Osteocyte (in vitro differentiated cells): ENCODE measurements at regions not wholly inside any gene's neighbourhood (a gene's known extent, or its start where the extent isn't known, plus 50 kb on each side); places are given as distances from the start of the nearest gene placed in this dataset.

ENCODE experiments used
- DNase-seq: peaks from one replicate; pipeline ENCODE4 v3.0.0; 2021; ENCODE audit warnings: mixed read lengths; ENCODE audit not compliant: unreplicated experiment; ENCODE audit errors: extremely low spot score
- H3K27ac Mint-ChIP-seq: one replicate; pipeline ENCODE4 v1.8.0; 2021; ENCODE audit warnings: mild to moderate bottlenecking, mixed read lengths; ENCODE audit not compliant: unreplicated experiment
- H3K27me3 Mint-ChIP-seq: one replicate; pipeline ENCODE4 v1.8.0; 2021; ENCODE audit warnings: mixed read lengths; ENCODE audit not compliant: unreplicated experiment
- H3K36me3 Mint-ChIP-seq: one replicate; pipeline ENCODE4 v1.8.0; 2021; ENCODE audit warnings: mixed read lengths; ENCODE audit not compliant: unreplicated experiment
- H3K4me1 Mint-ChIP-seq: one replicate; pipeline ENCODE4 v1.8.0; 2021; ENCODE audit warnings: mixed read lengths; ENCODE audit not compliant: unreplicated experiment
- H3K4me3 Mint-ChIP-seq: one replicate; pipeline ENCODE4 v1.8.0; 2021; ENCODE audit warnings: mild to moderate bottlenecking, moderate library complexity, mixed read lengths; ENCODE audit not compliant: unreplicated experiment
- H3K9me3 Mint-ChIP-seq: one replicate; pipeline ENCODE4 v1.8.0; 2021; ENCODE audit warnings: mixed read lengths; ENCODE audit not compliant: unreplicated experiment
- CTCF ChIP-seq: fragments of 200-600 bp; sonication (generic); IDR thresholded peaks from 2 replicates; pipeline ENCODE4 v1.5.0; 2021; ENCODE audit warnings: antibody characterized with exemption, mild to moderate bottlenecking, moderate library complexity

GRCh38 chr13:104389691-104390090 is 1323.5 kb upstream of the SLC10A2 start:
- peaks cover 4% of the 10 kb centered on the region for H3K4me1 Mint-ChIP-seq
- H3K27me3 Mint-ChIP-seq = no peaks in the 10 kb centered on the region
- H3K36me3 Mint-ChIP-seq = peaks cover 2% of the 10 kb centered on the region
- no peak for TF ChIP-seq CTCF
- no peak for DNase-seq
- peaks cover 7% of the 10 kb centered on the region for H3K9me3 Mint-ChIP-seq
- H3K4me3 Mint-ChIP-seq = no peak overlapping the region
- no peak overlapping the region for H3K27ac Mint-ChIP-seq

GRCh38 chr13:104387510-104387909 is 1321.3 kb upstream of the SLC10A2 start:
- H3K36me3 Mint-ChIP-seq = peaks cover 2% of the 10 kb centered on the region
- no peaks in the 10 kb centered on the region for H3K27me3 Mint-ChIP-seq
- peaks cover 4% of the 10 kb centered on the region for H3K4me1 Mint-ChIP-seq
- no peak overlapping the region for H3K27ac Mint-ChIP-seq
- no peak for TF ChIP-seq CTCF
- DNase-seq = no peak
- H3K9me3 Mint-ChIP-seq = peaks cover 7% of the 10 kb centered on the region
- H3K4me3 Mint-ChIP-seq = no peak overlapping the region

GRCh38 chr13:104385404-104385803 is 1319.2 kb upstream of the SLC10A2 start:
- H3K27me3 Mint-ChIP-seq = no peaks in the 10 kb centered on the region
- peaks cover 4% of the 10 kb centered on the region for H3K4me1 Mint-ChIP-seq
- TF ChIP-seq CTCF = no peak
- H3K27ac Mint-ChIP-seq = no peak overlapping the region
- no peak for DNase-seq
- H3K4me3 Mint-ChIP-seq = no peak overlapping the region
- peaks cover 2% of the 10 kb centered on the region for H3K36me3 Mint-ChIP-seq
- peaks cover 7% of the 10 kb centered on the region for H3K9me3 Mint-ChIP-seq

GRCh38 chr13:104382951-104383350 is 1316.7 kb upstream of the SLC10A2 start:
- H3K27me3 Mint-ChIP-seq = no peaks in the 10 kb centered on the region
- peaks cover 2% of the 10 kb centered on the region for H3K4me1 Mint-ChIP-seq
- TF ChIP-seq CTCF = no peak
- H3K9me3 Mint-ChIP-seq = peaks cover 5% of the 10 kb centered on the region
- no peak overlapping the region for H3K4me3 Mint-ChIP-seq
- no peaks in the 10 kb centered on the region for H3K36me3 Mint-ChIP-seq
- no peak overlapping the region for H3K27ac Mint-ChIP-seq
- DNase-seq = no peak

- Mint-ChIP-seq H3K36me3 (no peaks in the 10 kb centered on the region), H3K27me3 (no peaks in the 10 kb centered on the region)
- no peak for TF ChIP-seq CTCF
These were observed 1310.4 kb upstream of the SLC10A2 start for GRCh38 chr13:104376588-104376987.

More at GRCh38 chr13:104376588-104376987, 1310.4 kb upstream of the SLC10A2 start:
- Mint-ChIP-seq H3K27ac (no peak overlapping the region), H3K4me1 (no peaks in the 10 kb centered on the region), H3K4me3 (no peak overlapping the region), H3K9me3 (no peaks in the 10 kb centered on the region)
- no peak for DNase-seq
